K562 (cell line): ENCODE measurements at regions not wholly inside any gene's neighbourhood (a gene's known extent, or its start where the extent isn't known, plus 50 kb on each side); places are given as distances from the start of the nearest gene placed in this dataset.

Experiments used
- ATAC-seq: fragments of 200-7000 bp; cut with Tn5 transposase; 3 replicates; pipeline ENCODE4 v1.9.1; 2020; ENCODE audit warnings: moderate library complexity
- BruUV-seq: library from RNA; stranded (reverse); fragments of 400-500 nt; replicated peaks from 2 replicates; lab custom pipeline; 2021; lab: Mats Ljungman, UMichigan
- CTCF ChIA-PET: fragments of 300-600 bp; formaldehyde crosslinking; extraction: SDS; loops from one replicate; lab custom pipeline; 2021; ENCODE audit warnings: low intra/inter-chr PET ratio; lab: Yijun Ruan, JAX
- POLR2A ChIA-PET: fragments of 300-600, 350-650 bp; sonication (Branson Sonifier 250); formaldehyde crosslinking; extraction: SDS; loops from one replicate; lab custom pipeline; 2021; ENCODE audit warnings: antibody characterized with exemption, inconsistent platforms; lab: Yijun Ruan, JAX
- DNase-seq, 4 experiments: peaks; one replicate each; pipeline versions ENCODE4 v3.0.0 to v3.0.0-alpha.2; 2011 to 2018; ENCODE audit warnings: low spot score in 3 of 4, mixed read lengths in 3 of 4; ENCODE audit errors: extremely low read depth in 1 of 4
- FAIRE-seq: peaks from 2 replicates; lab custom pipeline; 2011; peaks lifted over from hg19 to GRCh38; lab: Jason Lieb, UNC
- H2AFZ ChIP-seq: 2 replicates; pipeline ENCODE4 v1.6.0; 2011; ENCODE audit warnings: low read depth, low read length, control low read depth, inconsistent platforms
- H3K27ac ChIP-seq: fragments of 200-600 bp; 3 replicates; pipeline ENCODE4 v1.8.0; 2011; ENCODE audit warnings: low read depth, mild to moderate bottlenecking, control low read depth, inconsistent platforms, low read length, moderate library complexity, mixed read lengths; ENCODE audit errors: extremely low read depth
- H3K27me3 ChIP-seq, 2 experiments: fragments of 300-600 bp in 1 of 2; 2 replicates in 1 of 2; 3 replicates in 1 of 2; pipeline versions ENCODE4 v1.6.0 to v1.8.0; 2011; ENCODE audit warnings: inconsistent platforms in 2 of 2, low read length in 2 of 2, mild to moderate bottlenecking in 1 of 2, mixed read lengths in 1 of 2, moderate library complexity in 1 of 2; ENCODE audit not compliant: control insufficient read depth in 2 of 2, insufficient read depth in 2 of 2
- H3K36me3 ChIP-seq: fragments of 300-600 bp; 3 replicates; pipeline ENCODE4 v1.8.0; 2011; ENCODE audit warnings: mild to moderate bottlenecking, low read length, inconsistent platforms; ENCODE audit not compliant: control insufficient read depth, insufficient read depth
- H3K4me1 ChIP-seq, 2 experiments: fragments of 200-600 bp in 1 of 2; replicated peaks in 1 of 2; 2 replicates in 1 of 2; 3 replicates in 1 of 2; pipeline versions ENCODE4 v1.5.1 to v1.8.0; 2011; ENCODE audit warnings: inconsistent platforms in 2 of 2, low read length in 2 of 2, mild to moderate bottlenecking in 1 of 2, mixed read lengths in 1 of 2, moderate library complexity in 1 of 2; ENCODE audit not compliant: control insufficient read depth in 2 of 2, insufficient read depth in 2 of 2
- H3K4me2 ChIP-seq: 2 replicates; pipeline ENCODE4 v1.6.1; 2011; ENCODE audit warnings: low read length, control low read depth, inconsistent platforms, mixed read lengths; ENCODE audit not compliant: insufficient read depth
- H3K4me3 ChIP-seq: fragments of 200-600 bp; sonication (generic), shearing (Covaris generic); 2 replicates; pipeline ENCODE4 v1.5.1; 2016; ENCODE audit warnings: control low read depth, inconsistent platforms
- H3K79me2 ChIP-seq: fragments of 200-600 bp; 3 replicates; pipeline ENCODE4 v1.8.0; 2011; ENCODE audit warnings: low read length, inconsistent platforms; ENCODE audit not compliant: control insufficient read depth, insufficient read depth
- H3K9ac ChIP-seq, 2 experiments: 2 replicates each; pipeline versions ENCODE4 v1.6.0 to v1.6.1; 2011; ENCODE audit warnings: low read depth in 2 of 2, low read length in 2 of 2, control low read depth in 1 of 2, inconsistent platforms in 1 of 2, mild to moderate bottlenecking in 1 of 2, mixed read lengths in 1 of 2; ENCODE audit not compliant: insufficient read depth in 1 of 2
- H3K9me1 ChIP-seq: one replicate; pipeline ENCODE4 v1.6.0; 2011; ENCODE audit warnings: inconsistent platforms, mild to moderate bottlenecking, low read length, moderate library complexity; ENCODE audit not compliant: control insufficient read depth, insufficient read depth
- H3K9me3 ChIP-seq: replicated peaks from 2 replicates; pipeline ENCODE4 v1.5.1; 2011; ENCODE audit warnings: low read depth, low read length, inconsistent platforms; ENCODE audit not compliant: control insufficient read depth, insufficient read depth
- H4K20me1 ChIP-seq: replicated peaks from 2 replicates; pipeline ENCODE4 v1.6.1; 2011; ENCODE audit warnings: low read length, inconsistent platforms, mixed read lengths; ENCODE audit not compliant: control insufficient read depth, insufficient read depth
- BCOR ChIP-seq: fragments of 450-650 bp; IDR thresholded peaks from 2 replicates; pipeline ENCODE4 v1.6.1; 2016
- BRF1 ChIP-seq: IDR thresholded peaks from 3 replicates; pipeline ENCODE4 v1.6.1; 2011; ENCODE audit warnings: borderline replicate concordance, mild to moderate bottlenecking; ENCODE audit not compliant: insufficient read length; ENCODE audit errors: extremely low read depth
- CHD4 ChIP-seq: fragments of 200-600 bp; sonication (generic); IDR thresholded peaks from 3 replicates; pipeline ENCODE4 v1.6.1; 2012; ENCODE audit warnings: low read depth, mild to moderate bottlenecking, mixed read lengths, low read length, inconsistent platforms; ENCODE audit not compliant: insufficient read depth, insufficient replicate concordance, poor library complexity, severe bottlenecking
- FOXP1 ChIP-seq: sonication (generic); formaldehyde crosslinking; IDR thresholded peaks from 2 replicates; pipeline ENCODE4 v1.8.0; 2022; ENCODE audit warnings: mild to moderate bottlenecking, missing genetic modification reagents
- GATA2 ChIP-seq: sonication (generic); formaldehyde crosslinking; IDR thresholded peaks from 2 replicates; pipeline ENCODE4 v1.4.0; 2020; ENCODE audit warnings: mild to moderate bottlenecking, missing genetic modification reagents
- PRMT5 ChIP-seq: sonication (generic); formaldehyde crosslinking; IDR thresholded peaks from 2 replicates; pipeline ENCODE4 v1.5.0; 2020; ENCODE audit warnings: missing genetic modification reagents
- TRIM28 ChIP-seq: fragments of 450-650 bp; IDR thresholded peaks from 2 replicates; pipeline ENCODE4 v1.6.1; 2017
- ZBTB8A ChIP-seq: fragments of 450-650 bp; IDR thresholded peaks from 2 replicates; pipeline ENCODE4 v1.6.1; 2018; ENCODE audit warnings: mild to moderate bottlenecking, moderate library complexity; ENCODE audit not compliant: partially characterized antibody
- ZKSCAN1 ChIP-seq: fragments of 150-350 bp; IDR thresholded peaks from 2 replicates; pipeline ENCODE4 v1.6.1; 2016; ENCODE audit warnings: low read depth, low read length
- ZNF507 ChIP-seq: conservative IDR thresholded peaks from 2 replicates; pipeline ENCODE4 v1.6.1; 2017; ENCODE audit warnings: missing genetic modification characterization, missing compliant biosample characterization
- ZNF778 ChIP-seq: fragments of 450-650 bp; formaldehyde crosslinking; IDR thresholded peaks from 2 replicates; pipeline ENCODE4 v1.4.0; 2020; ENCODE audit warnings: mild to moderate bottlenecking, moderate library complexity
- WGBS: fragments of 100-300 bp; shearing (Covaris generic); methylation state at CpG from one replicate; pipeline ENCODE4 v1.1.6; 2016; ENCODE audit warnings: low coverage, mixed read lengths; ENCODE audit not compliant: insufficient coverage; ENCODE audit errors: missing lambda C conversion rate; 5-methylcytosine and 5-hydroxymethylcytosine counted together
- in situ Hi-C: fragments of 300-500 bp; cut with MboI; formaldehyde crosslinking; loops from 4 replicates; pipeline ENCODE4 v1.15.0; 2018; ENCODE audit warnings: inconsistent platforms, mixed read lengths
- intact Hi-C: fragments of 100-400 bp; cut with micrococcal nuclease; formaldehyde crosslinking; loops from 2 replicates; pipeline ENCODE4 v1.14.2; 2022
- TF ChIP-seq, protein P1 (sequence below): IDR thresholded peaks from 2 replicates; pipeline ENCODE4 v1.6.1; 2012; ENCODE audit warnings: low read depth, low read length, improper control_type of control experiment, borderline replicate concordance
- TF ChIP-seq, protein P2 (sequence below): fragments of 450-650 bp; IDR thresholded peaks from 2 replicates; pipeline ENCODE4 v1.6.1; 2017; ENCODE audit warnings: antibody characterized with exemption, mild to moderate bottlenecking
- TF ChIP-seq, protein P3 (sequence below): fragments of 250-450 bp; sonication (Bioruptor Pico); IDR thresholded peaks from 2 replicates; pipeline ENCODE4 v1.8.0; 2022; ENCODE audit warnings: inconsistent platforms, mild to moderate bottlenecking, moderate library complexity, borderline replicate concordance
- TF ChIP-seq, protein P4 (sequence below): sonication (generic); formaldehyde crosslinking; IDR thresholded peaks from 2 replicates; pipeline ENCODE4 v1.9.0; 2022; ENCODE audit warnings: mild to moderate bottlenecking, missing genetic modification reagents

DNA sequence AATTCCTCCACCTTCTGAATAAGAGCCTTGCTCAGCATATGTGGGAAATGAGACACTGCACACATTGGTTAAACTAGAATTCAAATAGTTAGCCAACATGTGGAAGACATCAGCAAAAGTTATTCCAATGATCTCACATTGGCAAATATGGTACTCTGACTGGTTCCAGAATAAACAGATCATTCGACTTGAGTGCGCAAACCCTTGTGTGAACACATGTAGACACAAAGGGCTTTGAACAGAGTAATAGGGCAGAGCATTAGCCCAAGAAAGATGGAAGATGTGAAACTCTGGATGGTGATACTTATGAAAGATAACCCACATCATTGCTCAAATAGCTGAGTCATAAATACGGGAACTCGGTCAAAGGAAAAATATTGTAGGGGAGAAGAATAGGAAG lies 1133.4 kb upstream of the SEL1L start:
- Histone ChIP-seq H3K9ac (no peak overlapping the region), H3K79me2 (no peaks in the 10 kb centered on the region), H2AFZ (no peak overlapping the region), H3K9me1 (no peaks in the 10 kb centered on the region), H3K27me3 (no peaks in the 10 kb centered on the region), H3K4me1 (no peaks in the 10 kb centered on the region), H3K4me2 (no peak overlapping the region), H4K20me1 (no peaks in the 10 kb centered on the region), H3K36me3 (no peaks in the 10 kb centered on the region), H3K9me3 (no peaks in the 10 kb centered on the region), H3K27ac (no peak overlapping the region), H3K4me3 (no peak overlapping the region)
- ChIA-PET POLR2A (no interaction called here), CTCF (no interaction called here)
- in situ Hi-C loops (no loop called here), intact Hi-C loops (no loop called here)
- WGBS: 0% methylated on average over 4 of the region's 4 CpGs
- no TSS peak for BruUV-seq
- ATAC-seq (no peak), FAIRE-seq (no peak), DNase-seq (no peak)
- TF ChIP-seq, protein P1, sequence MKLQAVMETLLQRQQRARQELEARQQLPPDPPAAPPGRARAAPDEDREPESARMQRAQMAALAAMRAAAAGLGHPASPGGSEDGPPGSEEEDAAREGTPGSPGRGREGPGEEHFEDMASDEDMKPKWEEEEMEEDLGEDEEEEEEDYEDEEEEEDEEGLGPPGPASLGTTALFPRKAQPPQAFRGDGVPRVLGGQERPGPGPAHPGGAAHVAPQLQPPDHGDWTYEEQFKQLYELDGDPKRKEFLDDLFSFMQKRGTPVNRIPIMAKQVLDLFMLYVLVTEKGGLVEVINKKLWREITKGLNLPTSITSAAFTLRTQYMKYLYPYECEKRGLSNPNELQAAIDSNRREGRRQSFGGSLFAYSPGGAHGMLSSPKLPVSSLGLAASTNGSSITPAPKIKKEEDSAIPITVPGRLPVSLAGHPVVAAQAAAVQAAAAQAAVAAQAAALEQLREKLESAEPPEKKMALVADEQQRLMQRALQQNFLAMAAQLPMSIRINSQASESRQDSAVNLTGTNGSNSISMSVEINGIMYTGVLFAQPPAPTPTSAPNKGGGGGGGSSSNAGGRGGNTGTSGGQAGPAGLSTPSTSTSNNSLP: no peak
- TF ChIP-seq PRMT5 (CRISPR knock-in tag): no peak
- TF ChIP-seq CHD4: no peak
- TF ChIP-seq, protein P2, sequence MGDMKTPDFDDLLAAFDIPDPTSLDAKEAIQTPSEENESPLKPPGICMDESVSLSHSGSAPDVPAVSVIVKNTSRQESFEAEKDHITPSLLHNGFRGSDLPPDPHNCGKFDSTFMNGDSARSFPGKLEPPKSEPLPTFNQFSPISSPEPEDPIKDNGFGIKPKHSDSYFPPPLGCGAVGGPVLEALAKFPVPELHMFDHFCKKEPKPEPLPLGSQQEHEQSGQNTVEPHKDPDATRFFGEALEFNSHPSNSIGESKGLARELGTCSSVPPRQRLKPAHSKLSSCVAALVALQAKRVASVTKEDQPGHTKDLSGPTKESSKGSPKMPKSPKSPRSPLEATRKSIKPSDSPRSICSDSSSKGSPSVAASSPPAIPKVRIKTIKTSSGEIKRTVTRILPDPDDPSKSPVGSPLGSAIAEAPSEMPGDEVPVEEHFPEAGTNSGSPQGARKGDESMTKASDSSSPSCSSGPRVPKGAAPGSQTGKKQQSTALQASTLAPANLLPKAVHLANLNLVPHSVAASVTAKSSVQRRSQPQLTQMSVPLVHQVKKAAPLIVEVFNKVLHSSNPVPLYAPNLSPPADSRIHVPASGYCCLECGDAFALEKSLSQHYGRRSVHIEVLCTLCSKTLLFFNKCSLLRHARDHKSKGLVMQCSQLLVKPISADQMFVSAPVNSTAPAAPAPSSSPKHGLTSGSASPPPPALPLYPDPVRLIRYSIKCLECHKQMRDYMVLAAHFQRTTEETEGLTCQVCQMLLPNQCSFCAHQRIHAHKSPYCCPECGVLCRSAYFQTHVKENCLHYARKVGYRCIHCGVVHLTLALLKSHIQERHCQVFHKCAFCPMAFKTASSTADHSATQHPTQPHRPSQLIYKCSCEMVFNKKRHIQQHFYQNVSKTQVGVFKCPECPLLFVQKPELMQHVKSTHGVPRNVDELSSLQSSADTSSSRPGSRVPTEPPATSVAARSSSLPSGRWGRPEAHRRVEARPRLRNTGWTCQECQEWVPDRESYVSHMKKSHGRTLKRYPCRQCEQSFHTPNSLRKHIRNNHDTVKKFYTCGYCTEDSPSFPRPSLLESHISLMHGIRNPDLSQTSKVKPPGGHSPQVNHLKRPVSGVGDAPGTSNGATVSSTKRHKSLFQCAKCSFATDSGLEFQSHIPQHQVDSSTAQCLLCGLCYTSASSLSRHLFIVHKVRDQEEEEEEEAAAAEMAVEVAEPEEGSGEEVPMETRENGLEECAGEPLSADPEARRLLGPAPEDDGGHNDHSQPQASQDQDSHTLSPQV: no peak
- TF ChIP-seq ZNF507 (tag): no peak
- TF ChIP-seq, protein P3, sequence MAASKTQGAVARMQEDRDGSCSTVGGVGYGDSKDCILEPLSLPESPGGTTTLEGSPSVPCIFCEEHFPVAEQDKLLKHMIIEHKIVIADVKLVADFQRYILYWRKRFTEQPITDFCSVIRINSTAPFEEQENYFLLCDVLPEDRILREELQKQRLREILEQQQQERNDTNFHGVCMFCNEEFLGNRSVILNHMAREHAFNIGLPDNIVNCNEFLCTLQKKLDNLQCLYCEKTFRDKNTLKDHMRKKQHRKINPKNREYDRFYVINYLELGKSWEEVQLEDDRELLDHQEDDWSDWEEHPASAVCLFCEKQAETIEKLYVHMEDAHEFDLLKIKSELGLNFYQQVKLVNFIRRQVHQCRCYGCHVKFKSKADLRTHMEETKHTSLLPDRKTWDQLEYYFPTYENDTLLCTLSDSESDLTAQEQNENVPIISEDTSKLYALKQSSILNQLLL (CRISPR knock-in tag): no peak
- no peak for TF ChIP-seq ZKSCAN1
- no peak for TF ChIP-seq BCOR
- TF ChIP-seq ZNF778 (CRISPR knock-in tag): no peak
- TF ChIP-seq, protein P4, sequence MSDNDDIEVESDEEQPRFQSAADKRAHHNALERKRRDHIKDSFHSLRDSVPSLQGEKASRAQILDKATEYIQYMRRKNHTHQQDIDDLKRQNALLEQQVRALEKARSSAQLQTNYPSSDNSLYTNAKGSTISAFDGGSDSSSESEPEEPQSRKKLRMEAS (CRISPR knock-in tag): no peak
- no peak for TF ChIP-seq GATA2 (CRISPR knock-in tag)
- no peak for TF ChIP-seq BRF1
- no peak for TF ChIP-seq TRIM28
- no peak for TF ChIP-seq ZBTB8A
- no peak for TF ChIP-seq FOXP1 (CRISPR knock-in tag)
